ENCODE measurements at regions not wholly inside any gene's neighbourhood (a gene's known extent, or its start where the extent isn't known, plus 50 kb on each side); places are given as distances from the start of the nearest gene placed in this dataset.

GRCh38 chr10:78755877-78756455 lies 312.8 kb upstream of the ZMIZ1 start:
- no peak for TF ChIP-seq CTCF (IDR thresholded peaks at IDR 0.05)
- TF ChIP-seq ZFX (IDR thresholded peaks at IDR 0.05; ENCODE audit: borderline replicate concordance) = no peak

All from 22Rv1 (cell line).